H1 (cell line): ENCODE measurements at regions not wholly inside any gene's neighbourhood (a gene's known extent, or its start where the extent isn't known, plus 50 kb on each side); places are given as distances from the start of the nearest gene placed in this dataset.

Experiments
- CTCF ChIA-PET: fragments of 300-600 bp; sonication (Branson Sonifier 250); formaldehyde crosslinking; loops from one replicate; lab custom pipeline; 2021; ENCODE audit not compliant: partially characterized antibody; lab: Charles Lee
- POLR2A ChIA-PET: fragments of 300-600 bp; sonication (Branson Sonifier 250); formaldehyde crosslinking; loops from one replicate; lab custom pipeline; 2021; ENCODE audit warnings: inconsistent platforms; ENCODE audit not compliant: partially characterized antibody; lab: Charles Lee
- DNase-seq, 2 experiments: peaks; one replicate each; pipeline versions ENCODE4 v3.0.0 to v3.0.0-alpha.2; 2010 to 2022; ENCODE audit warnings: low spot score in 2 of 2, low read depth in 1 of 2, mixed read lengths in 1 of 2
- FAIRE-seq: peaks from 2 replicates; lab custom pipeline; 2011; peaks lifted over from hg19 to GRCh38; lab: Jason Lieb, UNC
- H2AFZ ChIP-seq: 2 replicates; pipeline ENCODE4 v1.8.1; 2012; ENCODE audit warnings: low read length, inconsistent platforms
- H2AK5ac ChIP-seq: 2 replicates; pipeline ENCODE4 v1.6.1; 2013; ENCODE audit warnings: low read depth, low read length
- H2BK120ac ChIP-seq: replicated peaks from 2 replicates; pipeline ENCODE3; 2013; ENCODE audit warnings: low read depth, low read length, inconsistent platforms
- H2BK12ac ChIP-seq: 2 replicates; pipeline ENCODE4 v1.6.1; 2013; ENCODE audit warnings: low read depth, low read length
- H2BK15ac ChIP-seq: 2 replicates; pipeline ENCODE4 v1.6.1; 2013; ENCODE audit warnings: low read length
- H2BK20ac ChIP-seq: 2 replicates; pipeline ENCODE4 v1.6.1; 2013; ENCODE audit warnings: low read length
- H2BK5ac ChIP-seq: 2 replicates; pipeline ENCODE4 v1.6.1; 2013; ENCODE audit warnings: low read depth, low read length
- H3K14ac ChIP-seq: 2 replicates; pipeline ENCODE4 v1.6.1; 2013; ENCODE audit warnings: inconsistent platforms; ENCODE audit not compliant: insufficient read length
- H3K18ac ChIP-seq: 2 replicates; pipeline ENCODE4 v1.6.1; 2013; ENCODE audit warnings: low read length; ENCODE audit errors: extremely low read depth
- H3K23ac ChIP-seq: 2 replicates; pipeline ENCODE4 v1.6.1; 2013; ENCODE audit warnings: inconsistent platforms; ENCODE audit not compliant: insufficient read length
- H3K23me2 ChIP-seq: 2 replicates; pipeline ENCODE4 v1.6.1; 2013; ENCODE audit warnings: low read depth, low read length
- H3K27ac ChIP-seq: 2 replicates; pipeline ENCODE4 v1.6.1; 2011; ENCODE audit warnings: low read depth, low read length, inconsistent platforms
- H3K27me3 ChIP-seq, 4 experiments: replicated peaks in 1 of 4; 1 replicate in 1 of 4; 2 replicates in 3 of 4; pipeline versions ENCODE4 v1.6.1 to v1.8.1; 2011 to 2013; ENCODE audit warnings: low read length in 3 of 4, mild to moderate bottlenecking in 3 of 4, inconsistent platforms in 2 of 4, mixed read lengths in 2 of 4, moderate library complexity in 1 of 4; ENCODE audit not compliant: control insufficient read depth in 3 of 4, insufficient read depth in 3 of 4; ENCODE audit errors: extremely low read depth in 1 of 4
- H3K36me3 ChIP-seq, 4 experiments: 2 replicates each; pipeline versions ENCODE4 v1.6.1 to v1.8.1; 2011 to 2013; ENCODE audit warnings: mild to moderate bottlenecking in 4 of 4, low read length in 3 of 4, moderate library complexity in 2 of 4, control low read depth in 1 of 4, inconsistent platforms in 1 of 4; ENCODE audit not compliant: insufficient read depth in 4 of 4, control insufficient read depth in 2 of 4
- H3K4ac ChIP-seq: replicated peaks from 2 replicates; pipeline ENCODE3; 2013; ENCODE audit warnings: low read length, low read depth, mixed read lengths, inconsistent platforms; ENCODE audit not compliant: insufficient read length
- H3K4me1 ChIP-seq, 4 experiments: replicated peaks in 1 of 4; 1 replicate in 1 of 4; 2 replicates in 3 of 4; pipeline versions ENCODE4 v1.6.1 to v1.8.1; 2011 to 2013; ENCODE audit warnings: low read length in 3 of 4, inconsistent platforms in 2 of 4, mixed read lengths in 1 of 4; ENCODE audit not compliant: insufficient read depth in 4 of 4, control insufficient read depth in 3 of 4
- H3K4me2 ChIP-seq, 2 experiments: 2 replicates each; pipeline versions ENCODE4 v1.6.1 to v1.8.1; 2011 to 2013; ENCODE audit warnings: low read depth in 2 of 2, low read length in 2 of 2, control low read depth in 1 of 2, inconsistent platforms in 1 of 2, mild to moderate bottlenecking in 1 of 2; ENCODE audit not compliant: insufficient read depth in 1 of 2
- H3K4me3 ChIP-seq, 4 experiments: fragments of 200-600, 300-600 bp in 1 of 4; sonication (generic), shearing (Covaris generic), sonication (Bioruptor Twin) in 1 of 4; 2 replicates each; pipeline versions ENCODE4 v1.5.1 to v1.8.1; 2011 to 2016; ENCODE audit warnings: low read length in 4 of 4, low read depth in 3 of 4, control low read depth in 2 of 4, inconsistent platforms in 2 of 4, mild to moderate bottlenecking in 2 of 4, mixed read lengths in 1 of 4, moderate library complexity in 1 of 4; ENCODE audit not compliant: insufficient read depth in 2 of 4; ENCODE audit errors: extremely low read depth in 1 of 4
- H3K56ac ChIP-seq: replicated peaks from 2 replicates; pipeline ENCODE3; 2013; ENCODE audit warnings: low read depth, mild to moderate bottlenecking, mixed read lengths, low read length, inconsistent platforms; ENCODE audit not compliant: insufficient read length
- H3K79me1 ChIP-seq: 2 replicates; pipeline ENCODE4 v1.6.1; 2013; ENCODE audit warnings: low read depth, low read length, control low read depth
- H3K79me2 ChIP-seq, 2 experiments: 2 replicates each; pipeline versions ENCODE4 v1.6.1 to v1.8.1; 2012 to 2013; ENCODE audit warnings: low read length in 2 of 2, mild to moderate bottlenecking in 2 of 2, inconsistent platforms in 1 of 2; ENCODE audit not compliant: insufficient read depth in 2 of 2, control insufficient read depth in 1 of 2
- H3K9ac ChIP-seq, 4 experiments: replicated peaks in 1 of 4; 1 replicate in 1 of 4; 2 replicates in 3 of 4; pipeline versions ENCODE4 v1.6.1 to v1.8.1; 2011 to 2013; ENCODE audit warnings: low read depth in 3 of 4, low read length in 3 of 4, control low read depth in 2 of 4, mild to moderate bottlenecking in 2 of 4, moderate library complexity in 2 of 4, inconsistent platforms in 1 of 4; ENCODE audit errors: extremely low read depth in 1 of 4
- H3K9me3 ChIP-seq, 2 experiments: 2 replicates each; pipeline versions ENCODE4 v1.6.1 to v1.8.1; 2012 to 2013; ENCODE audit warnings: mild to moderate bottlenecking in 2 of 2, moderate library complexity in 2 of 2, control low read depth in 1 of 2, inconsistent platforms in 1 of 2, low read depth in 1 of 2, low read length in 1 of 2, mixed read lengths in 1 of 2; ENCODE audit not compliant: insufficient read depth in 2 of 2
- H4K20me1 ChIP-seq, 2 experiments: replicated peaks in 1 of 2; 2 replicates each; pipeline versions ENCODE3 to v1.8.1; 2011 to 2013; ENCODE audit warnings: inconsistent platforms in 2 of 2, low read length in 2 of 2, mild to moderate bottlenecking in 1 of 2; ENCODE audit not compliant: insufficient read depth in 2 of 2, control insufficient read depth in 1 of 2
- H4K5ac ChIP-seq: 2 replicates; pipeline ENCODE4 v1.6.1; 2013; ENCODE audit warnings: low read length, low read depth, mixed read lengths, inconsistent platforms; ENCODE audit not compliant: insufficient read length
- H4K8ac ChIP-seq: 2 replicates; pipeline ENCODE4 v1.8.0; 2013; ENCODE audit warnings: mild to moderate bottlenecking, moderate library complexity, low read length, inconsistent platforms; ENCODE audit not compliant: insufficient read depth; ENCODE audit errors: extremely low read depth
- H4K91ac ChIP-seq: replicated peaks from 2 replicates; pipeline ENCODE3; 2013; ENCODE audit warnings: low read length, mixed read lengths, inconsistent platforms; ENCODE audit not compliant: insufficient read length
- BACH1 ChIP-seq: IDR thresholded peaks from 2 replicates; pipeline ENCODE4 v1.6.1; 2012; ENCODE audit warnings: low read length, improper control_type of control experiment
- BCL11A ChIP-seq, 2 experiments: IDR thresholded peaks; one replicate each; pipeline ENCODE4 v1.6.1; 2011; ENCODE audit warnings: low read depth in 2 of 2, low read length in 2 of 2, mild to moderate bottlenecking in 2 of 2
- CHD2 ChIP-seq: IDR thresholded peaks from 2 replicates; pipeline ENCODE4 v1.6.1; 2012; ENCODE audit warnings: low read length, improper control_type of control experiment
- CREB1 ChIP-seq: IDR thresholded peaks from 2 replicates; pipeline ENCODE4 v1.6.1; 2012; ENCODE audit warnings: inconsistent platforms
- CTCF ChIP-seq, 3 experiments: IDR thresholded peaks; 1 replicate in 2 of 3; 2 replicates in 1 of 3; pipeline versions ENCODE4 v1.5.1 to v1.6.1; 2011; ENCODE audit warnings: low read length in 3 of 3, mild to moderate bottlenecking in 3 of 3, inconsistent platforms in 2 of 3, low read depth in 1 of 3, moderate library complexity in 1 of 3; ENCODE audit not compliant: insufficient read depth in 1 of 3; ENCODE audit errors: control extremely low read depth in 1 of 3
- E2F6 ChIP-seq: IDR thresholded peaks from 2 replicates; pipeline ENCODE4 v1.6.1; 2012; ENCODE audit warnings: inconsistent platforms
- JUN ChIP-seq: IDR thresholded peaks from 2 replicates; pipeline ENCODE4 v1.6.1; 2011; ENCODE audit warnings: low read depth, mild to moderate bottlenecking, improper control_type of control experiment, low read length
- KDM4A ChIP-seq: IDR thresholded peaks from one replicate; pipeline ENCODE4 v1.7.1; 2012; ENCODE audit warnings: low read depth, mild to moderate bottlenecking, moderate library complexity, low read length, inconsistent platforms; ENCODE audit not compliant: severe bottlenecking
- NRF1 ChIP-seq: IDR thresholded peaks from 2 replicates; pipeline ENCODE4 v1.6.1; 2011; ENCODE audit warnings: mild to moderate bottlenecking, low read depth, low read length, improper control_type of control experiment
- POU5F1 ChIP-seq: IDR thresholded peaks from 2 replicates; pipeline ENCODE4 v1.6.1; 2011; ENCODE audit warnings: low read depth, mild to moderate bottlenecking, low read length, moderate library complexity
- SAP30 ChIP-seq: fragments of 300-600 bp; sonication (generic); IDR thresholded peaks from 2 replicates; pipeline ENCODE4 v1.7.1; 2012; ENCODE audit warnings: low read length, moderate library complexity, mild to moderate bottlenecking, inconsistent platforms; ENCODE audit not compliant: insufficient read depth, insufficient replicate concordance
- SUZ12 ChIP-seq: fragments of 200-600 bp; sonication (generic); IDR thresholded peaks from 2 replicates; pipeline ENCODE4 v1.6.1; 2012; ENCODE audit warnings: mild to moderate bottlenecking, inconsistent platforms, low read length, moderate library complexity, mixed read lengths
- TBP ChIP-seq: IDR thresholded peaks from 2 replicates; pipeline ENCODE4 v1.6.1; 2011; ENCODE audit warnings: low read depth, low read length, improper control_type of control experiment
- WGBS, 2 experiments: shearing (Covaris generic) in 1 of 2; methylation state at CpG; one replicate each; pipeline versions ENCODE4 v1.1.6 to v1.1.7; 2013 to 2015; ENCODE audit warnings: low lambda C conversion rate in 2 of 2, mixed read lengths in 2 of 2, inconsistent platforms in 1 of 2, low coverage in 1 of 2, missing lambda C conversion rate in 1 of 2; ENCODE audit not compliant: insufficient replicate concordance in 2 of 2, insufficient coverage in 1 of 2, insufficient read length in 1 of 2; ENCODE audit errors: extremely low coverage in 1 of 2, missing lambda C conversion rate in 1 of 2; 5-methylcytosine and 5-hydroxymethylcytosine counted together

GRCh38 chr5:161084115-161084514 lies 232.1 kb upstream of the ATP10B start:
- Histone ChIP-seq H2BK15ac (no peak overlapping the region), H4K8ac (no peak overlapping the region), H3K4me3 (no peak overlapping the region), H3K4me1 (no peaks in the 10 kb centered on the region), H2AFZ (no peak overlapping the region), H3K9me3 (no peaks in the 10 kb centered on the region), H3K14ac (no peak overlapping the region), H3K18ac (no peak overlapping the region), H3K9ac (no peak overlapping the region), H2AK5ac (no peak overlapping the region), H3K27ac (no peak overlapping the region), H2BK120ac (no peak overlapping the region), H3K79me1 (no peaks in the 10 kb centered on the region), H4K5ac (no peak overlapping the region), H3K79me2 (no peaks in the 10 kb centered on the region), H3K23ac (no peak overlapping the region), H3K56ac (no peak overlapping the region), H2BK20ac (no peak overlapping the region), H4K20me1 (no peaks in the 10 kb centered on the region), H4K91ac (no peak overlapping the region), H2BK5ac (no peak overlapping the region), H2BK12ac (no peak overlapping the region), H3K23me2 (no peaks in the 10 kb centered on the region), H3K4me2 (no peak overlapping the region), H3K36me3 (no peaks in the 10 kb centered on the region), H3K27me3 (no peaks in the 10 kb centered on the region), H3K4ac (no peak overlapping the region)
- ChIA-PET POLR2A (no interaction called here), CTCF (no interaction called here)
- WGBS, 2 experiments = 90% methylated on average over 2 of the region's 2 CpGs; no CpG with 5 or more reads in 1 of the 2 experiments
- no peak for DNase-seq
- FAIRE-seq = no peak
- no peak for TF ChIP-seq SUZ12
- TF ChIP-seq CREB1 = no peak
- no peak for TF ChIP-seq E2F6
- no peak for TF ChIP-seq NRF1
- no peak for TF ChIP-seq CHD2
- TF ChIP-seq KDM4A = no peak
- no peak for TF ChIP-seq TBP
- no peak for TF ChIP-seq BACH1
- TF ChIP-seq CTCF (IDR thresholded peaks at IDR 0.05; ENCODE audit: control extremely low read depth in 1 of 3, insufficient read depth in 1 of 3, low read depth in 1 of 3, low read length in 3 of 3) = no peak
- TF ChIP-seq JUN = no peak
- TF ChIP-seq POU5F1 = no peak
- no peak for TF ChIP-seq BCL11A (IDR thresholded peaks at IDR 0.05; ENCODE audit: low read depth in 2 of 2, low read length in 2 of 2)
- no peak for TF ChIP-seq SAP30
